Astrocyte of the spinal cord (primary cell): ENCODE measurements at regions not wholly inside any gene's neighbourhood (a gene's known extent, or its start where the extent isn't known, plus 50 kb on each side); places are given as distances from the start of the nearest gene placed in this dataset.

Source experiments
- DNase-seq: peaks from one replicate; pipeline ENCODE4 v3.0.0; 2011; ENCODE audit warnings: low read depth, low spot score
- H3K4me3 ChIP-seq: 2 replicates; pipeline ENCODE4 v1.5.1; 2011; ENCODE audit warnings: low read depth, mild to moderate bottlenecking, low read length, moderate library complexity
- in situ Hi-C: cut with HindIII; loops from 2 replicates; pipeline ENCODE4 v1.10.0; 2017; ENCODE audit warnings: low sequenced_read_pairs
- TF ChIP-seq, protein P1 (sequence below): IDR thresholded peaks from 2 replicates; pipeline ENCODE4 v1.5.1; 2012; ENCODE audit warnings: low read depth, mild to moderate bottlenecking, low read length, inconsistent platforms

DNA sequence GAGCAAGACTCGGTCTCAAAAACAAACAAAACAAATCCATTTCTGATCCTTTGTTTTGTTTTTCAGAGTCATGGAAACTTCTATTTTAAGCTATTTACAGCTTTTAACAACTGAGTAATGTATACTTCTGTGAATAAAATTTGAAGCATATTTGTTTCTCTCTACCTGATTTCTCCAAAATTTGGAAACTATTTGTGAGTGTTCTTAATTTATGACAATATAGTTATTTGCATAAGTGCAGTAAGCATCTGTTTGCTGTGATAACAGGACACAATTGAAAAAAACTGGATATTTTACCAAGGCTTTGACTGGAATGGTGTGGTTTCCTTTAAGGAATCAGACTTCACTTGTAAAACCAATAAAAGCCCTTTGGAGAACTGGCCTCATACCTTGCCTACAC is 53.3 kb upstream of the GULP1 start:
- TF ChIP-seq, protein P1, sequence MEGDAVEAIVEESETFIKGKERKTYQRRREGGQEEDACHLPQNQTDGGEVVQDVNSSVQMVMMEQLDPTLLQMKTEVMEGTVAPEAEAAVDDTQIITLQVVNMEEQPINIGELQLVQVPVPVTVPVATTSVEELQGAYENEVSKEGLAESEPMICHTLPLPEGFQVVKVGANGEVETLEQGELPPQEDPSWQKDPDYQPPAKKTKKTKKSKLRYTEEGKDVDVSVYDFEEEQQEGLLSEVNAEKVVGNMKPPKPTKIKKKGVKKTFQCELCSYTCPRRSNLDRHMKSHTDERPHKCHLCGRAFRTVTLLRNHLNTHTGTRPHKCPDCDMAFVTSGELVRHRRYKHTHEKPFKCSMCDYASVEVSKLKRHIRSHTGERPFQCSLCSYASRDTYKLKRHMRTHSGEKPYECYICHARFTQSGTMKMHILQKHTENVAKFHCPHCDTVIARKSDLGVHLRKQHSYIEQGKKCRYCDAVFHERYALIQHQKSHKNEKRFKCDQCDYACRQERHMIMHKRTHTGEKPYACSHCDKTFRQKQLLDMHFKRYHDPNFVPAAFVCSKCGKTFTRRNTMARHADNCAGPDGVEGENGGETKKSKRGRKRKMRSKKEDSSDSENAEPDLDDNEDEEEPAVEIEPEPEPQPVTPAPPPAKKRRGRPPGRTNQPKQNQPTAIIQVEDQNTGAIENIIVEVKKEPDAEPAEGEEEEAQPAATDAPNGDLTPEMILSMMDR: no peak
- in situ Hi-C loops: no loop called here
- H3K4me3 ChIP-seq: no peak overlapping the region
- DNase-seq: no peak
